Mesendoderm (in vitro differentiated cells): ENCODE measurements at regions not wholly inside any gene's neighbourhood (a gene's known extent, or its start where the extent isn't known, plus 50 kb on each side); places are given as distances from the start of the nearest gene placed in this dataset.

Experiments used
- DNase-seq: peaks from one replicate; pipeline ENCODE4 v3.0.0; 2013
- H2AK5ac ChIP-seq: 2 replicates; pipeline ENCODE4 v1.6.1; 2013; ENCODE audit warnings: low read length, inconsistent platforms
- H2BK120ac ChIP-seq: 2 replicates; pipeline ENCODE4 v1.6.1; 2013; ENCODE audit warnings: low read depth, mild to moderate bottlenecking, low read length, moderate library complexity, mixed read lengths
- H2BK15ac ChIP-seq: replicated peaks from 2 replicates; pipeline ENCODE4 v1.6.1; 2013; ENCODE audit warnings: low read depth, mild to moderate bottlenecking, moderate library complexity
- H2BK5ac ChIP-seq: 2 replicates; pipeline ENCODE4 v1.6.1; 2013; ENCODE audit warnings: low read length, inconsistent platforms
- H3K18ac ChIP-seq: 2 replicates; pipeline ENCODE4 v1.6.1; 2013; ENCODE audit warnings: mild to moderate bottlenecking, low read length, mixed read lengths
- H3K23ac ChIP-seq: one replicate; pipeline ENCODE4 v1.6.1; 2013; ENCODE audit warnings: low read length
- H3K27ac ChIP-seq: 2 replicates; pipeline ENCODE4 v1.5.1; 2013; ENCODE audit warnings: low read depth, mild to moderate bottlenecking, inconsistent platforms, low read length, moderate library complexity
- H3K27me3 ChIP-seq: 2 replicates; pipeline ENCODE4 v1.6.1; 2013; ENCODE audit warnings: low read length, control low read depth, mild to moderate bottlenecking, inconsistent platforms; ENCODE audit not compliant: insufficient read depth, poor library complexity
- H3K36me3 ChIP-seq: 2 replicates; pipeline ENCODE4 v1.6.1; 2013; ENCODE audit warnings: low read length, inconsistent platforms; ENCODE audit not compliant: control insufficient read depth, insufficient read depth
- H3K4ac ChIP-seq: one replicate; pipeline ENCODE4 v1.6.1; 2013; ENCODE audit warnings: low read depth, mild to moderate bottlenecking, low read length, moderate library complexity
- H3K4me1 ChIP-seq: 2 replicates; pipeline ENCODE4 v1.6.1; 2013; ENCODE audit warnings: low read depth, low read length, inconsistent platforms; ENCODE audit not compliant: control insufficient read depth
- H3K4me2 ChIP-seq: 2 replicates; pipeline ENCODE4 v1.6.1; 2013; ENCODE audit warnings: low read length
- H3K4me3 ChIP-seq: 2 replicates; pipeline ENCODE4 v1.5.1; 2013; ENCODE audit warnings: mild to moderate bottlenecking, low read length
- H3K56ac ChIP-seq: one replicate; pipeline ENCODE4 v1.6.1; 2013; ENCODE audit warnings: low read length
- H3K79me1 ChIP-seq: 2 replicates; pipeline ENCODE4 v1.6.1; 2013; ENCODE audit warnings: low read length, inconsistent platforms
- H3K79me2 ChIP-seq: 2 replicates; pipeline ENCODE4 v1.6.1; 2013; ENCODE audit warnings: mild to moderate bottlenecking, low read length; ENCODE audit not compliant: control insufficient read depth, insufficient read depth
- H3K9ac ChIP-seq: 2 replicates; pipeline ENCODE4 v1.6.1; 2013; ENCODE audit warnings: low read length, inconsistent platforms
- H4K5ac ChIP-seq: one replicate; pipeline ENCODE4 v1.6.1; 2013; ENCODE audit warnings: low read length
- H4K8ac ChIP-seq: one replicate; pipeline ENCODE4 v1.6.1; 2013; ENCODE audit warnings: low read depth, mild to moderate bottlenecking, control low read depth, low read length, moderate library complexity
- WGBS: extraction: QIAGEN DNeasy Blood & Tissue Kit; methylation state at CpG from one replicate; pipeline ENCODE4 v1.1.7; 2013; ENCODE audit warnings: low lambda C conversion rate, missing lambda C conversion rate; ENCODE audit not compliant: insufficient coverage; ENCODE audit errors: extremely low coverage; 5-methylcytosine and 5-hydroxymethylcytosine counted together

DNA sequence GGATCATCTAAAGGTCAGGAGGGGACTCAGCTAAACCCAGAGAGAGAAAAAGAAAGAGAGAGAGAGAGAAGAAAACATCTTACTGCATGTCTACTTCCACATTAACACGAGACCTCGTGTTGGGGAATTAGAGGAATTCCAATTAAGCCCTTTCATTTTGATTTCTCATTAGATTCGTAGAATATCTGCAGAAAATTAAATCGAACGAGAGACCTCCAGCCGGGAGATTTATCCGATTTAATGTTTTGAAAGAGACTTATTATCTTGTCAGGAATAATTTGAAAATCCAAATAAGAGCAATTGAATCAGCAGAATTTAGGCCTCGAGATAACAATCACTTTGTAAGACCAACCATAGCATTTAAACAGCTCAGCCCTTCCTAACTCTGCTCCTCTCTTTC, 175.6 kb downstream of the ABCC12 start:
- no peak overlapping the region for H2BK5ac ChIP-seq
- H2BK120ac ChIP-seq: no peak overlapping the region
- no peaks in the 10 kb centered on the region for H3K79me2 ChIP-seq
- no peak overlapping the region for H3K9ac ChIP-seq
- no peaks in the 10 kb centered on the region for H3K36me3 ChIP-seq
- no peak for DNase-seq
- no peak overlapping the region for H3K56ac ChIP-seq
- H3K18ac ChIP-seq: no peak overlapping the region
- no peak overlapping the region for H3K27ac ChIP-seq
- H3K4me1 ChIP-seq: no peaks in the 10 kb centered on the region
- H3K4ac ChIP-seq: no peak overlapping the region
- WGBS: no CpG with 5 or more reads among the region's 8 CpGs
- no peak overlapping the region for H2BK15ac ChIP-seq
- H3K27me3 ChIP-seq: no peaks in the 10 kb centered on the region
- no peak overlapping the region for H4K8ac ChIP-seq
- H3K79me1 ChIP-seq: no peaks in the 10 kb centered on the region
- no peak overlapping the region for H3K4me3 ChIP-seq
- no peak overlapping the region for H4K5ac ChIP-seq
- H3K4me2 ChIP-seq: no peak overlapping the region
- no peak overlapping the region for H2AK5ac ChIP-seq
- no peak overlapping the region for H3K23ac ChIP-seq

DNA sequence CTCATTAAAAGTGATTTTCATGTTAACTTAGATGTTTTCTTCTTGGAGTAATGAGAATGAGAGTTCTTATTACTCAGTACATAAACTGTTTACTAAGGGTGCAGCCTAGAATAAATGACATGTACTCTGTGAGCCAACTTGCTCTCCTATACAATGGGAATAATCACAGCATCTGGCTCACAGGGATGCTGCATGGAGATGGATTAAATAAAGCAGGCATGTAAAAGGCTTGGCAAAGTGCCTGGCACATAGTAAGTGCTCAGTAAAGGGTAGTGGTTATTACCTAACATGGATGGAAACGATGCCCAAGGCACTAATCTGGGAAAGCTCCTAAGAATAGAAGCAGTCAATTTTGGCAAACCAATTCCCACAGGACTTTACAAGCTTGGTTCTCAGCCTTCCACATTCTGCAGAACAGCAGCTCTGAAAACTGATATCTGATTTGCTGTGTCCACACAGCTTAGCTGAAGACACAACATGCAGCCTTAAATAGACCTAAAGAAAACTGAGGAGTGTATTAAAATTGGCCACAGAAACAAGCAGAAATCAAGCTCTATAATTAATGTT, 176.1 kb downstream of the ABCC12 start:
- Histone ChIP-seq H3K18ac (no peak overlapping the region), H2BK15ac (no peak overlapping the region), H3K4me2 (no peak overlapping the region), H3K27me3 (no peaks in the 10 kb centered on the region), H3K9ac (no peak overlapping the region), H3K27ac (no peak overlapping the region), H3K23ac (no peak overlapping the region), H3K79me1 (no peaks in the 10 kb centered on the region), H3K56ac (no peak overlapping the region), H3K4me1 (no peaks in the 10 kb centered on the region), H3K4me3 (no peak overlapping the region), H4K8ac (no peak overlapping the region), H3K4ac (no peak overlapping the region), H2AK5ac (no peak overlapping the region), H2BK5ac (no peak overlapping the region), H4K5ac (no peak overlapping the region), H2BK120ac (no peak overlapping the region), H3K36me3 (no peaks in the 10 kb centered on the region), H3K79me2 (no peaks in the 10 kb centered on the region)
- WGBS: no CpG with 5 or more reads among the region's 1 CpG
- no peak for DNase-seq

DNA sequence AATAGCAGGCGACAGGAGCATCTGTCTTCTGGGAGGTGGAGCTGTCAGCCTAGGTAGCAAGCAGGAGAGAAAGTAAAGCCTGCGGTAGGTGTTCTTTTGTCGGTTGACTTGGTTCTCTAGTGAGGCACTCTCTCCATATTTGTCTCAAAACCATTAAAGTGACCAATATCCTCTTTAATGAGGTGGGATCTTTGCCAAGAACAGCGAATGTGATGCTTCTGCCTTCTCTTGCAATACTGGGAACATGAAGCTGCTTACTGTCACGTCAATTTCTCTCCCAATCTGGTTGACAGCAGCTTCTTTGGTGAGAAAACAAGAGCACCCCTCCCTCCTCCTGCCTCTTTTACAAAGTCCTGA, 176.7 kb downstream of the ABCC12 start:
- H3K4me1 ChIP-seq: no peaks in the 10 kb centered on the region
- no peak for DNase-seq
- H3K4ac ChIP-seq: no peak overlapping the region
- H2BK5ac ChIP-seq: no peak overlapping the region
- no peak overlapping the region for H3K4me3 ChIP-seq
- H3K27me3 ChIP-seq: no peaks in the 10 kb centered on the region
- H4K8ac ChIP-seq: no peak overlapping the region
- H2BK15ac ChIP-seq: no peak overlapping the region
- no peak overlapping the region for H3K4me2 ChIP-seq
- no peak overlapping the region for H4K5ac ChIP-seq
- no CpG with 5 or more reads among the region's 5 CpGs for WGBS
- no peaks in the 10 kb centered on the region for H3K36me3 ChIP-seq
- no peak overlapping the region for H2AK5ac ChIP-seq
- no peak overlapping the region for H2BK120ac ChIP-seq
- H3K79me2 ChIP-seq: no peaks in the 10 kb centered on the region
- H3K27ac ChIP-seq: no peak overlapping the region
- H3K23ac ChIP-seq: no peak overlapping the region
- H3K9ac ChIP-seq: no peak overlapping the region
- H3K79me1 ChIP-seq: no peaks in the 10 kb centered on the region
- no peak overlapping the region for H3K56ac ChIP-seq
- no peak overlapping the region for H3K18ac ChIP-seq

DNA sequence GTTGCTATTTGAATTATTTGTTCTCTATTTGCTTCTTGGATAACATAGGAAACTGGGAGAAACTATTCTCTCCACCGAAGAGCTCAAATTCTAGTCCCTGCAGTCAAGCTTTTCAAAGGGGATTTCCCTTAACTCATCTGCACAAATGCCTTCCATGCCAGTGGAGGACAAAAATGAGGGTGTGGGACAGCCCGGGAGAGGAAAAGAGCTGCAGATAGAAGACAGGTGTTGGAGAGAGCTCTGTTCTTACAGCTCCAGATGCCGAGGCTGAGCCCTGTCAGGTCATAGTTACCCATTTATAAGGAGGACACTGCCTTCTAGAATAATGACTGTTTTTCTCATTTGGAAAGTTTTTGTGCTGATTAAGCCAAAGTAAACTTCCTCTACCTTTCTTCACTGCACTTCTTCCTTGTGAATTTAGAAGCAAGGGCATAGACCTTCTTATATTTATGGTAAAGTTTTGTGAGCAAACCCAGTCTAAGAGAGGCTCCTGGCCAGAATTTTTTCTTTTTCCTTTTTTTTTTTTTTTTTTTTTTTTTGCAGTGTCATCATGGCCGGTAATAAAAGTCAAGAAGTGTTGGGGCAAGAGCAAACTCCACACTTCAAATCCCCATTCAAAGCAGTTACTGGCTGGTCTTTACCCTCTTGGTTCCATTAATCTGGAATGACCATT, 177.2 kb downstream of the ABCC12 start:
- no peak overlapping the region for H3K4ac ChIP-seq
- H2BK120ac ChIP-seq: no peak overlapping the region
- H3K79me1 ChIP-seq: no peaks in the 10 kb centered on the region
- H3K27me3 ChIP-seq: no peaks in the 10 kb centered on the region
- no peaks in the 10 kb centered on the region for H3K36me3 ChIP-seq
- no peak overlapping the region for H3K4me2 ChIP-seq
- H3K27ac ChIP-seq: no peak overlapping the region
- H4K5ac ChIP-seq: no peak overlapping the region
- no peak overlapping the region for H3K23ac ChIP-seq
- no peak for DNase-seq
- no peak overlapping the region for H2BK5ac ChIP-seq
- no peak overlapping the region for H2AK5ac ChIP-seq
- H3K56ac ChIP-seq: peak overlapping the region; percentile 37
- WGBS: no CpG with 5 or more reads among the region's 4 CpGs
- H3K9ac ChIP-seq: no peak overlapping the region
- H3K79me2 ChIP-seq: no peaks in the 10 kb centered on the region
- H3K18ac ChIP-seq: no peak overlapping the region
- no peak overlapping the region for H2BK15ac ChIP-seq
- H4K8ac ChIP-seq: no peak overlapping the region
- no peak overlapping the region for H3K4me3 ChIP-seq
- no peaks in the 10 kb centered on the region for H3K4me1 ChIP-seq

DNA sequence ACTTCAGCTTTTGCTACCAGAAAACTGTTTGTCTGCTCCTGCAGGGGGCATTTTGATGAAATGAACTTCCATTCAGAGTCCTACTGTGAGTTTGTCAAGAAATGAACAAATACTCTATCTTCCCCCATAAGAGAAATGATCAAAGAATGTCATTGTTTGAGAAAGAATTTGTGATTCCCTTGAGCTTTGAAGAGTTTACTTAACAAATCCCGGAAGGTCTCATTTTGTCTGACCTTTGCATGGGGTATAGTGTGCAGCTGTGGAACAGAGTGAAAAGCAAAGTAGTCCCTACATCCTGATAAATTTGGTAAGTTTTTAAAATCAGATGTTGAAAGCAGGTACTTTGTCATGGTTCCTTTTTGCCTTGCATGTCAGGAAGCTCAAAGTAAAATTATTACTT, 178.0 kb downstream of the ABCC12 start:
- Histone ChIP-seq H2BK15ac (no peak overlapping the region), H2AK5ac (no peak overlapping the region), H3K79me2 (no peaks in the 10 kb centered on the region), H3K23ac (no peak overlapping the region), H3K4me1 (no peaks in the 10 kb centered on the region), H3K4ac (no peak overlapping the region), H3K36me3 (no peaks in the 10 kb centered on the region), H3K27ac (no peak overlapping the region), H2BK120ac (no peak overlapping the region), H3K4me3 (no peak overlapping the region), H3K18ac (no peak overlapping the region), H3K27me3 (no peaks in the 10 kb centered on the region), H3K4me2 (no peak overlapping the region), H4K8ac (no peak overlapping the region), H3K79me1 (no peaks in the 10 kb centered on the region), H2BK5ac (no peak overlapping the region), H4K5ac (no peak overlapping the region), H3K56ac (no peak overlapping the region), H3K9ac (no peak overlapping the region)
- WGBS: no CpG with 5 or more reads among the region's 1 CpG
- DNase-seq: no peak

DNA sequence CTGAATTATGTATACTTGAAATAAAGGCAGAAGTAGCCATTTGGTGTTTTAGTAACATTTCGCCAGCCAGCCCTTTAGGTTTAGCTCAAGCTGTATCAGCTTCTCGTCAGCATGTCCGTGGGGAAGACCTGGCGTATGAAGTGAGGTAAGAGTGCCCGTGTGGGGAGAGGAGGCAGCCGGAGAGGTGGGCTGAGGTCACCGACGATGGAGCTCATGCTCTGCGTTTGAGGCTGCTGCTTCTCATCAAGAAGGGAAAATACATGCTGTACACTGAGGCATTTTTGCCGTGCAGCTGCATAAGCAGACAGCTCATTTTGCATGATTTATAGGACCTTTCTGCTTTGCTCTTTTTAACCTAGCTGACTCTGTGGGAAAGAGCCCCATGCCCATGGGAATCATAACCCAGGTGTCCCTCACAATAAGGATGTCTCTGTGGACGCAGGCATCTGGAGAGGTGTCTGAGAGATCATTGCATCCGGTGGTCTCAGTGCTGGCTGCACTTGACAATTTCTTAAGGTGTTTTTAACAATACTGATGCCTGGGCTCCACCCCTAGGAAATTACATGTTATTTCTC, 179.1 kb downstream of the ABCC12 start:
- no peak overlapping the region for H3K27ac ChIP-seq

More for the DNA sequence above, 179.1 kb downstream of the ABCC12 start:
- Histone ChIP-seq H3K79me1 (no peaks in the 10 kb centered on the region), H3K79me2 (no peaks in the 10 kb centered on the region), H3K4ac (no peak overlapping the region), H3K18ac (no peak overlapping the region), H3K4me1 (no peaks in the 10 kb centered on the region), H3K36me3 (no peaks in the 10 kb centered on the region), H3K9ac (no peak overlapping the region), H2BK15ac (no peak overlapping the region), H3K4me2 (no peak overlapping the region), H2AK5ac (no peak overlapping the region), H3K56ac (no peak overlapping the region), H4K8ac (no peak overlapping the region), H4K5ac (no peak overlapping the region), H3K27me3 (no peaks in the 10 kb centered on the region), H2BK120ac (no peak overlapping the region), H3K4me3 (no peak overlapping the region), H3K23ac (no peak overlapping the region), H2BK5ac (no peak overlapping the region)
- DNase-seq: no peak
- no CpG with 5 or more reads among the region's 12 CpGs for WGBS
